PC-3 (cell line): ENCODE measurements at regions not wholly inside any gene's neighbourhood (a gene's known extent, or its start where the extent isn't known, plus 50 kb on each side); places are given as distances from the start of the nearest gene placed in this dataset.
"Not testable (repeated sequence)": the region's sequence is repeated elsewhere in the genome, so short reads cannot be mapped to it uniquely, and the experiment has no call there.

ENCODE experiments used
- ATAC-seq: fragments of 200-7000 bp; cut with Tn5 transposase; 2 replicates; pipeline ENCODE4 v1.9.1; 2020; ENCODE audit warnings: mild to moderate bottlenecking, moderate library complexity
- BruUV-seq: library from RNA; stranded (reverse); fragments of 400-500 nt; replicated peaks from 2 replicates; lab custom pipeline; 2021; lab: Mats Ljungman, UMichigan
- CTCF ChIA-PET: fragments of 300-600 bp; sonication (Branson Sonifier 250); formaldehyde crosslinking; loops from one replicate; lab custom pipeline; 2022; ENCODE audit warnings: antibody characterized with exemption; lab: Charles Lee
- POLR2A ChIA-PET: fragments of 300-600 bp; sonication (Branson Sonifier 250); formaldehyde crosslinking; loops from one replicate; lab custom pipeline; 2022; ENCODE audit warnings: antibody characterized with exemption; ENCODE audit not compliant: unreplicated experiment; lab: Charles Lee
- DNase-seq: peaks from one replicate; pipeline ENCODE4 v3.0.0-alpha.2; 2015
- H2AFZ ChIP-seq: fragments of 300-600 bp; sonication (generic); 2 replicates; pipeline ENCODE4 v1.6.0; 2016; ENCODE audit warnings: antibody characterized with exemption, low read length
- H3F3A ChIP-seq: fragments of 300-600 bp; sonication (generic); one replicate; pipeline ENCODE4 v1.6.0; 2017; ENCODE audit warnings: antibody characterized with exemption, low read length, control low read depth, mild to moderate bottlenecking; ENCODE audit not compliant: unreplicated experiment
- H3K27ac ChIP-seq: fragments of 300-600 bp; sonication (generic); 2 replicates; pipeline ENCODE4 v1.5.1; 2016; ENCODE audit warnings: mild to moderate bottlenecking, low read length
- H3K27me3 ChIP-seq: fragments of 300-600 bp; sonication (generic); 2 replicates; pipeline ENCODE4 v1.6.1; 2016; ENCODE audit warnings: low read length, mixed read lengths
- H3K36me3 ChIP-seq: fragments of 300-600 bp; sonication (generic); 2 replicates; pipeline ENCODE4 v1.6.1; 2016; ENCODE audit warnings: low read depth, mixed run types, low read length, mixed read lengths
- H3K4me1 ChIP-seq: fragments of 300-600 bp; sonication (generic); 2 replicates; pipeline ENCODE4 v1.5.1; 2016; ENCODE audit warnings: low read length; ENCODE audit not compliant: insufficient read depth
- H3K4me2 ChIP-seq: fragments of 300-600 bp; sonication (generic); 2 replicates; pipeline ENCODE4 v1.6.0; 2016; ENCODE audit warnings: low read length
- H3K4me3 ChIP-seq: fragments of 300-600 bp; sonication (generic); 2 replicates; pipeline ENCODE4 v1.5.1; 2016; ENCODE audit warnings: mild to moderate bottlenecking, low read length, mixed read lengths
- H3K79me2 ChIP-seq: fragments of 300-600 bp; sonication (generic); 2 replicates; pipeline ENCODE4 v1.6.1; 2017; ENCODE audit warnings: low read length, mixed read lengths
- H3K9ac ChIP-seq: fragments of 300-600 bp; sonication (generic); 2 replicates; pipeline ENCODE4 v1.6.0; 2016; ENCODE audit warnings: mild to moderate bottlenecking, low read length
- H3K9me2 ChIP-seq: fragments of 300-600 bp; sonication (generic); replicated peaks from 2 replicates; pipeline ENCODE4 v1.6.1; 2016; ENCODE audit warnings: mixed run types, low read length, mixed read lengths
- H3K9me3 ChIP-seq: fragments of 300-600 bp; sonication (generic); 2 replicates; pipeline ENCODE4 v1.6.1; 2016; ENCODE audit warnings: low read length, mixed read lengths
- H4K20me1 ChIP-seq: fragments of 300-600 bp; sonication (generic); 2 replicates; pipeline ENCODE4 v1.6.1; 2016; ENCODE audit warnings: low read length, mixed read lengths
- CTCF ChIP-seq: fragments of 300-600 bp; sonication (generic); conservative IDR thresholded peaks from 2 replicates; pipeline ENCODE4 v1.5.1; 2017; ENCODE audit warnings: antibody characterized with exemption, low read depth, mild to moderate bottlenecking, low read length
- EZH2 ChIP-seq: fragments of 300-600 bp; sonication (generic); IDR thresholded peaks from one replicate; pipeline ENCODE4 v1.6.1; 2017; ENCODE audit warnings: antibody characterized with exemption, mild to moderate bottlenecking, low read length; ENCODE audit not compliant: unreplicated experiment
- EZH2phosphoT487 ChIP-seq: fragments of 300-600 bp; sonication (generic); IDR thresholded peaks from 2 replicates; pipeline ENCODE4 v1.6.1; 2018; ENCODE audit warnings: mild to moderate bottlenecking, antibody characterized with exemption, low read length, borderline replicate concordance
- intact Hi-C: fragments of 100-400 bp; cut with micrococcal nuclease; formaldehyde crosslinking; loops from 2 replicates; pipeline ENCODE4 v1.9.0; 2023

GRCh38 chr3:87949879-87950208 lies 109.0 kb downstream of the CGGBP1 start:
- H3K36me3 ChIP-seq = no peaks in the 10 kb centered on the region
- H4K20me1 ChIP-seq = no peaks in the 10 kb centered on the region
- no peak overlapping the region for H3K9ac ChIP-seq
- H3K27ac ChIP-seq = no peak overlapping the region
- ATAC-seq (no peak), DNase-seq (no peak)
- no peaks in the 10 kb centered on the region for H3K4me1 ChIP-seq
- H3K4me2 ChIP-seq = no peak overlapping the region
- H3K27me3 ChIP-seq = no peaks in the 10 kb centered on the region
- no peaks in the 10 kb centered on the region for H3F3A ChIP-seq
- ChIA-PET POLR2A (no interaction called here), CTCF (no interaction called here)
- H3K79me2 ChIP-seq = no peaks in the 10 kb centered on the region
- no TSS peak for BruUV-seq
- intact Hi-C loops = no loop called here
- no peak overlapping the region for H2AFZ ChIP-seq
- TF ChIP-seq CTCF (no peak), EZH2 (no peak), EZH2phosphoT487 (no peak)
- no peaks in the 10 kb centered on the region for H3K9me2 ChIP-seq
- H3K9me3 ChIP-seq = no peaks in the 10 kb centered on the region
- no peak overlapping the region for H3K4me3 ChIP-seq

GRCh38 chr3:87949189-87949878 lies 109.5 kb downstream of the CGGBP1 start:
- CTCF ChIA-PET = no interaction called here
- Histone ChIP-seq H3K9ac (no peak overlapping the region), H3K27ac (no peak overlapping the region), H3K4me3 (no peak overlapping the region), H3K27me3 (no peaks in the 10 kb centered on the region), H3F3A (no peaks in the 10 kb centered on the region), H4K20me1 (no peaks in the 10 kb centered on the region), H3K36me3 (no peaks in the 10 kb centered on the region), H3K4me2 (no peak overlapping the region), H3K9me2 (no peaks in the 10 kb centered on the region), H3K79me2 (no peaks in the 10 kb centered on the region), H2AFZ (no peak overlapping the region), H3K4me1 (no peaks in the 10 kb centered on the region), H3K9me3 (no peaks in the 10 kb centered on the region)
- DNase-seq (no peak), ATAC-seq (no peak)
- POLR2A ChIA-PET = no interaction called here
- BruUV-seq = no TSS peak
- intact Hi-C loops = no loop called here
- TF ChIP-seq EZH2phosphoT487 = no peak
- TF ChIP-seq EZH2 = no peak
- no peak for TF ChIP-seq CTCF

GRCh38 chr3:87946007-87946406 lies 112.8 kb downstream of the CGGBP1 start:
- H3K4me1 ChIP-seq, H3K9ac ChIP-seq, H3K36me3 ChIP-seq, H3F3A ChIP-seq, H3K27me3 ChIP-seq, H3K4me3 ChIP-seq, BruUV-seq, H4K20me1 ChIP-seq, H3K9me3 ChIP-seq, DNase-seq, ATAC-seq, H2AFZ ChIP-seq, H3K27ac ChIP-seq, intact Hi-C loops, H3K4me2 ChIP-seq, POLR2A ChIA-PET, H3K79me2 ChIP-seq, CTCF ChIA-PET, H3K9me2 ChIP-seq: not testable (repeated sequence)

GRCh38 chr3:87942256-87942655 lies 116.5 kb downstream of the CGGBP1 start:
- H3K9me3 ChIP-seq, BruUV-seq, H3K36me3 ChIP-seq, H2AFZ ChIP-seq, H3K79me2 ChIP-seq, CTCF ChIA-PET, H3K9ac ChIP-seq, H3K9me2 ChIP-seq, H4K20me1 ChIP-seq, POLR2A ChIA-PET, H3K4me2 ChIP-seq, H3K27me3 ChIP-seq, ATAC-seq, H3K4me1 ChIP-seq, H3F3A ChIP-seq, intact Hi-C loops, DNase-seq, H3K27ac ChIP-seq, H3K4me3 ChIP-seq: not testable (repeated sequence)
